GM13976 (cell line): ENCODE measurements at regions not wholly inside any gene's neighbourhood (a gene's known extent, or its start where the extent isn't known, plus 50 kb on each side); places are given as distances from the start of the nearest gene placed in this dataset.

Experiments used
- DNase-seq: peaks from one replicate; pipeline ENCODE4 v3.0.0; 2012; ENCODE audit warnings: low spot score
- in situ Hi-C: fragments of 300-500 bp; cut with MboI; formaldehyde crosslinking; loops from one replicate; pipeline ENCODE4 v1.12.0; 2022; ENCODE audit warnings: low sequenced_read_pairs, mixed read lengths, inconsistent platforms; ENCODE audit not compliant: unreplicated experiment
- TF ChIP-seq, protein P1 (sequence below): IDR thresholded peaks from 2 replicates; pipeline ENCODE4 v1.5.1; 2012; ENCODE audit warnings: borderline replicate concordance, mild to moderate bottlenecking; ENCODE audit not compliant: insufficient read depth; ENCODE audit errors: extremely low read depth, missing control alignments, control extremely low read depth

DNA sequence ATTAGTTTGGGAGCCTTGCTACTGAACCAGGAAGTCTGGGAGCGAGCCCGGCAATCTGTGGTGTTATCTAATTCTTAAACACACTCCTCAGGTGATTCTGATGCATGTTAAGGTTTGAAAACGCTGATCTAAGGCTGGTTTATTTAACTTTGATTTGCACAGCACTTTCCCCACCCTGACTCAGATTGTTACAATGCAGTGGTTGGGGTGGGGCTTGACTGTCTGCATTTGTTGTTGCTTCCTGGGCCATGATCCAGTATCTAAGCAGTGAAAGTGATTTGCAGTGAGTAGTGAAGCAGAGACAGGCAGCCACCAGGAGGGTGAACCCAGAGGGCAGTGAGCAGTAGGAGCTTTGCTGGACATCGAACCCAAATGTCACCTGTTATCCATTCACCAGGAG is 81.6 kb upstream of the ARGLU1 start:
- in situ Hi-C loops: no loop called here
- TF ChIP-seq, protein P1, sequence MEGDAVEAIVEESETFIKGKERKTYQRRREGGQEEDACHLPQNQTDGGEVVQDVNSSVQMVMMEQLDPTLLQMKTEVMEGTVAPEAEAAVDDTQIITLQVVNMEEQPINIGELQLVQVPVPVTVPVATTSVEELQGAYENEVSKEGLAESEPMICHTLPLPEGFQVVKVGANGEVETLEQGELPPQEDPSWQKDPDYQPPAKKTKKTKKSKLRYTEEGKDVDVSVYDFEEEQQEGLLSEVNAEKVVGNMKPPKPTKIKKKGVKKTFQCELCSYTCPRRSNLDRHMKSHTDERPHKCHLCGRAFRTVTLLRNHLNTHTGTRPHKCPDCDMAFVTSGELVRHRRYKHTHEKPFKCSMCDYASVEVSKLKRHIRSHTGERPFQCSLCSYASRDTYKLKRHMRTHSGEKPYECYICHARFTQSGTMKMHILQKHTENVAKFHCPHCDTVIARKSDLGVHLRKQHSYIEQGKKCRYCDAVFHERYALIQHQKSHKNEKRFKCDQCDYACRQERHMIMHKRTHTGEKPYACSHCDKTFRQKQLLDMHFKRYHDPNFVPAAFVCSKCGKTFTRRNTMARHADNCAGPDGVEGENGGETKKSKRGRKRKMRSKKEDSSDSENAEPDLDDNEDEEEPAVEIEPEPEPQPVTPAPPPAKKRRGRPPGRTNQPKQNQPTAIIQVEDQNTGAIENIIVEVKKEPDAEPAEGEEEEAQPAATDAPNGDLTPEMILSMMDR: no peak
- no peak for DNase-seq

DNA sequence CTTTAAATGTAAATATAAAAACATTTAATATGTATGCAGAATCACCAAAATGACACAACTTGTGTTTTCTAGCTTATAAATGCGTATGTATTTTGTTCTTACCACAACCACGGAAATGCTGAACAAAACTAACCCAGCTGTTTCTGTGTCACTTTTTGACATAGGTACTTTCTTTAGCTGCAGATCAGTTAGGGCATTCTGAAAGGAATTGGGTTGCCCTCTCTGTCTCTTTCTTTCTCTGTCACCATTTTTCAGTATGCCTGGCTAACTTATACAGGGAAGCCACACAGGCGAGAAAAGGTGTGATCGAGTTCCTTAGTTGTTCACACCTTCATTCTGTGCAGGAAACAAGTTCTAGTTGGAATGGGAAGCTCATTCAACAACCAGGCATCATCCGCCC is 72.6 kb upstream of the ARGLU1 start:
- TF ChIP-seq, protein P1: no peak
- no peak for DNase-seq
- in situ Hi-C loops: no loop called here

DNA sequence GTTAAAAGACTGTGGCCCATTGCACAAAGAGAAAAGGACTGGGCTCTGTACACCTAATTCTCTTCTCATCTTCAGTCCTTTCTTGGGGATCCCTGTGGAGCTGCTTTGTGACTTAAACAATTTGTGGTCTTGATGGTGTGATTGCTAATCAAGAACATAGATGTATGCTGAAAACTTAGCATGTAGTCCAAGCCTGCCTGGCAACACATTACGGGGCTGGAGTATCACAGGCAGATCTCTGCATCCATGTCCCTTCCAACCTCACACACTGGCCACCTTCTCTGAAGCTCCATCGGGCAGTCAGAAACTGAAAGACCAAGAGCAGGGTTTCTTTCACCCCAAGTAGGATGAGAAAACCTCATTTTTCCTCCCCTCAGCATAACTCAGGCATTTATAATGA is 69.6 kb upstream of the ARGLU1 start:
- in situ Hi-C loops: no loop called here
- no peak for DNase-seq
- TF ChIP-seq, protein P1: no peak

DNA sequence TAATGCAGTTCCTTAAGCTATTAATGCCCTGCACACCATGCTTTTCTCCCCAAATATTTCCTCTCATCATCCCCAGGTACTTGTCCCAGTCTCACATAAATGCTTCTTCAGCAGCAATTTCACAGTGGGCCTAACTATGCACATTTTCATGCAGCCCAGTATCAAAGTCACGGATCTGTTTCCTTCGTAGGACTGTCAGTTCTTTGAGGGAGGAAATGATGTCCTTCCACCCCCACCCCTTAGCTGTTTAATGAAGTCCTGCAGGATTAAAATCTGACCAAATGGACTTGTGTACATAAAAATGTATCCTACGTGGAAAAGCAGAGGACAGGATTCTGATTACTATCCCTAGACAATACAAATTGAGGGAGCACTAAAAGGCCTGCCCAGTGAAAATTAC is 68.6 kb upstream of the ARGLU1 start:
- DNase-seq: no peak
- TF ChIP-seq, protein P1: no peak
- in situ Hi-C loops: no loop called here

DNA sequence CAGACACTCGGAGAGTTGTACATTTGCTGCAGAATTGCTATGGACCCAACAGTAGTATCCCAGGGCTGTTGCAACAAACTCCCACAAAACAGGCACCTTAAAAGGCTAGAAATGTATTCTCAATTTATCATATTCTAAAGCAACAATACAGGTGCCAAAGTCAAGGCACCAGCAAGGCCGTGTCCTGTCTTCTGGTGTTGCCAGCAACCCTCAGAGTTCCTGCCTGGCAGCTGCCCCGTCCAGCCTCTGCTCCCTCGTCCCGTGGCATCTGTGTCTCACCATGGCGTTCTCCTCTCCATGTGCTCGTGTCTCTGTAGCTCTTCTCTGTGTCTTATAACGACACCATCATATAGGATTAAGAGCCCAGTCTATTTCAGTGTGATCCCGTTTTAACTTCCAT is 67.7 kb upstream of the ARGLU1 start:
- DNase-seq: no peak
- in situ Hi-C loops: no loop called here
- TF ChIP-seq, protein P1: no peak

DNA sequence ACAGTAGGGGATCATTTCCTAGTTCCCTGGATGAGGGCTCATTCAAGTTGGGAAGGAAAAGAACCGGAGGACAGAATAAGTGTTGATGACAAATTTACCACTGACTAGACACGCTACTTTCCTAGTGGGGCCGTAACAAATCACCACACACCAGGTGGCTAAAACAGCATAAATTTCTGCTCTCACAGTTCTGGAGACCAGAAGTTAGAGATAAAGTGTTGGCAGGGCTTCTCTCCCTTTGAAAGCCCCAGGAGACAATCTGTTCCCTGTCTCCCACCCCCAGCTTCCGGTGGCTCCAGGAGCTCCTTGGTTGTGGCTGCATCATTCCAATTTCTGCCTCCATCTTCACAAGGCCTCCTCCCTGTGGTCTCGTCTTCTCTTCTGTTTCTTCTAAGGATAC is 65.4 kb upstream of the ARGLU1 start:
- TF ChIP-seq, protein P1: no peak
- in situ Hi-C loops: no loop called here
- DNase-seq: no peak

DNA sequence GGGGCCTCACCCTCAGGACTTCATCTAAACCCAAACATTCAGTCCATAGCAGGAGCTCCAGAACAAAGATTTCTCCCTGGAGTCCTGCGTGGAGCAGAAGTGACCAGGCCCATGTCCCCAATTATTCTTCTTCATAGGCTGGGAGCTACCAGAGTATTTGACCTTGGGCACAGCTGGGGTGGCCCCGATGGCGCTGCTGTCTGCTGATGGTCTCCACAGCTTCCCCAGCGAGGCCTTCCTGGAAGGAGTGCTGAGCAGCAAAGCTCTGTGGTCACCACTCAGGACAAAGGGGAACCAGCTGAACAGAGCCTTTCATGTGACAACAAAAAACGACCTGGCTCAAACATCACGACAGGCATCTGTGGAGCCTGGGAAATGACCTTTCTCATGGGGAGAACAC is 62.7 kb upstream of the ARGLU1 start:
- no peak for DNase-seq
- TF ChIP-seq, protein P1: no peak
- in situ Hi-C loops: no loop called here
